Common myeloid progenitor, CD34-positive (primary cell): ENCODE measurements at regions not wholly inside any gene's neighbourhood (a gene's known extent, or its start where the extent isn't known, plus 50 kb on each side); places are given as distances from the start of the nearest gene placed in this dataset.
"Not testable (repeated sequence)": the region's sequence is repeated elsewhere in the genome, so short reads cannot be mapped to it uniquely, and the experiment has no call there.

Source experiments
- CTCF ChIA-PET: fragments of 350-600 bp; sonication (Branson Sonifier 250); formaldehyde crosslinking; loops from one replicate; lab custom pipeline; 2021; ENCODE audit warnings: antibody characterized with exemption; lab: Charles Lee
- POLR2A ChIA-PET: fragments of 350-600 bp; sonication (Branson Sonifier 250); formaldehyde crosslinking; loops from one replicate; lab custom pipeline; 2021; ENCODE audit warnings: antibody characterized with exemption; lab: Charles Lee
- DNase-seq, 3 donors: peaks; one replicate each; pipeline versions ENCODE4 v3.0.0 to v3.0.0-alpha.2; 2013
- H3K27ac ChIP-seq, 2 experiments: 1 replicate in 1 of 2; 2 replicates in 1 of 2; pipeline ENCODE4 v1.7.0; 2013; ENCODE audit warnings: inconsistent platforms in 2 of 2, low read length in 2 of 2, mild to moderate bottlenecking in 2 of 2, low read depth in 1 of 2, moderate library complexity in 1 of 2; ENCODE audit not compliant: severe bottlenecking in 2 of 2, insufficient read depth in 1 of 2, poor library complexity in 1 of 2
- H3K27me3 ChIP-seq, 5 experiments: replicated peaks in 2 of 5; 1 replicate in 3 of 5; 2 replicates in 2 of 5; pipeline versions ENCODE4 v1.6.1 to v1.7.0; 2013; ENCODE audit warnings: low read length in 4 of 5, mild to moderate bottlenecking in 2 of 5, moderate library complexity in 2 of 5, inconsistent platforms in 1 of 5; ENCODE audit not compliant: insufficient read depth in 5 of 5, control insufficient read depth in 4 of 5
- H3K36me3 ChIP-seq, 4 experiments: 1 replicate in 2 of 4; 2 replicates in 2 of 4; pipeline versions ENCODE4 v1.6.1 to v1.7.0; 2013; ENCODE audit warnings: low read length in 3 of 4, control low read depth in 1 of 4, mild to moderate bottlenecking in 1 of 4; ENCODE audit not compliant: control insufficient read depth in 4 of 4, insufficient read depth in 4 of 4
- H3K4me1 ChIP-seq, 4 experiments: 1 replicate in 3 of 4; 2 replicates in 1 of 4; pipeline versions ENCODE4 v1.6.1 to v1.7.1; 2013; ENCODE audit warnings: low read length in 3 of 4, mild to moderate bottlenecking in 3 of 4, control low read depth in 1 of 4, inconsistent platforms in 1 of 4, moderate library complexity in 1 of 4; ENCODE audit not compliant: control insufficient read depth in 4 of 4, insufficient read depth in 4 of 4; ENCODE audit errors: control extremely low read depth in 1 of 4
- H3K4me3 ChIP-seq, 7 experiments: 1 replicate in 4 of 7; 2 replicates in 3 of 7; pipeline versions ENCODE4 v1.5.1 to v1.7.0; 2013; ENCODE audit warnings: mild to moderate bottlenecking in 7 of 7, low read length in 6 of 7, moderate library complexity in 6 of 7, inconsistent platforms in 2 of 7, low read depth in 2 of 7, control low read depth in 1 of 7; ENCODE audit not compliant: insufficient read depth in 4 of 7, control insufficient read depth in 1 of 7; ENCODE audit errors: extremely low read depth in 1 of 7
- H3K9me3 ChIP-seq, 5 experiments: 1 replicate in 4 of 5; 2 replicates in 1 of 5; pipeline versions ENCODE4 v1.6.1 to v1.7.1; 2013; ENCODE audit warnings: low read length in 4 of 5, mild to moderate bottlenecking in 2 of 5, inconsistent platforms in 1 of 5, low read depth in 1 of 5, moderate library complexity in 1 of 5; ENCODE audit not compliant: control insufficient read depth in 4 of 5, insufficient read depth in 2 of 5; ENCODE audit errors: control extremely low read depth in 1 of 5
- WGBS: methylation state at CpG from one replicate; pipeline ENCODE4 v1.1.5; 2013; ENCODE audit not compliant: insufficient coverage; 5-methylcytosine and 5-hydroxymethylcytosine counted together

DNA sequence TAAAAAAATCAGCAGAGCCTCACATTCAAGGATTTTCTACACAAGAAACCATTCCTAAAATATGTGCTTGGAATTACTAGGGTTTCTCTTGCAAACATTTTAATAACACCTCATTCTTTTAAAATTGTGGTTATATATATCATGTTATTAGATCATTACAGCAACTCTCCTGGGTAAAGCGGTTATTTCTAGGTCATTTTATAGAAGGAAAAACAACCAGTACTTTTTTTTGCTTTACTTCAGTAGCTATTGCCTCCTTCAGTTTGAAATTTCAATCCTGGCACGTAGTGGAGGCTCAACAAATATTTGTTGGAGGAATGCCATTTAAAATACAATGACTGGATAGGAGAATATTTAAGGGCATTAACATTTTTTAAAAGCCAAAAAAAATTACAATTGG is 220.6 kb downstream of the CDRT15L2 start:
- no peak for DNase-seq
- H3K36me3 ChIP-seq: no peaks in the 10 kb centered on the region
- H3K27ac ChIP-seq: no peak overlapping the region
- no CpG with 5 or more reads among the region's 2 CpGs for WGBS
- H3K27me3 ChIP-seq: no peaks in the 10 kb centered on the region
- ChIA-PET CTCF (interaction anchor here (1.7 kb wide), 1 partner anchor 10 kb away, joined by 4 read pairs; no protein-coding TSS in a partner anchor), POLR2A (no interaction called here)
- H3K9me3 ChIP-seq: no peaks in the 10 kb centered on the region
- H3K4me3 ChIP-seq: no peak overlapping the region
- no peaks in the 10 kb centered on the region for H3K4me1 ChIP-seq

DNA sequence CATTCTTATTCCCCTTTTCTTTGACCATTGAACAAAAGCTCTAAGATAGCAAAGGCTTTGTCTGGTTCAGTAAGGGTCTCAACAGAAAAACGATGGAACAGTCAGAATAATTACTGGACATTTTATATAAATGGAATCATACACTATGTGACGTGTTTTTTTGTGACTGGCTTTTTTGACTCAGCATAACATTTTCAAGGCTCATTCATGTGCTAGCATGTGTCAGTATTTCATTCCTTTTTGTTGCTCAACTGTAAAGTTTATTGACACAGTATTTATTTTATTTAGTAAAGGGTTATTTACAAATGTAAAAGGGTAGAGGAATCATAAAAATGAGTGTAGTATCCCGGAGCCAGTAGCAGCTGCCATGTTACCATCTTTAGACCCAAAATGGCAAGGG is 226.2 kb downstream of the CDRT15L2 start:
- WGBS: 94% methylated on average over 2 of the region's 3 CpGs
- ChIA-PET POLR2A (no interaction called here), CTCF (interaction anchor here (1.0 kb wide), 1 partner anchor 14 kb away, joined by 3 read pairs; no protein-coding TSS in a partner anchor)
- no peaks in the 10 kb centered on the region for H3K36me3 ChIP-seq
- H3K27ac ChIP-seq: no peak overlapping the region
- no peaks in the 10 kb centered on the region for H3K27me3 ChIP-seq
- no peak overlapping the region for H3K4me3 ChIP-seq
- H3K9me3 ChIP-seq: peaks cover 0 to 3% (median 0%) of the 10 kb centered on the region in 5 experiments
- H3K4me1 ChIP-seq: no peaks in the 10 kb centered on the region
- no peak for DNase-seq

- CTCF ChIA-PET, H3K36me3 ChIP-seq, H3K4me3 ChIP-seq, POLR2A ChIA-PET, H3K4me1 ChIP-seq, H3K27me3 ChIP-seq, H3K9me3 ChIP-seq, DNase-seq, H3K27ac ChIP-seq: not testable (repeated sequence)
These were observed 228.0 kb downstream of the CDRT15L2 start for GRCh38 chr17:20807566-20807965.

- H3K27me3 ChIP-seq, H3K36me3 ChIP-seq, H3K9me3 ChIP-seq, H3K27ac ChIP-seq, H3K4me1 ChIP-seq, DNase-seq, POLR2A ChIA-PET, CTCF ChIA-PET, H3K4me3 ChIP-seq: not testable (repeated sequence)
- WGBS: 100% methylated on average over 1 of the region's 5 CpGs
These were observed 227.4 kb downstream of the USP22 start for GRCh38 chr17:20815410-20815809.

DNA sequence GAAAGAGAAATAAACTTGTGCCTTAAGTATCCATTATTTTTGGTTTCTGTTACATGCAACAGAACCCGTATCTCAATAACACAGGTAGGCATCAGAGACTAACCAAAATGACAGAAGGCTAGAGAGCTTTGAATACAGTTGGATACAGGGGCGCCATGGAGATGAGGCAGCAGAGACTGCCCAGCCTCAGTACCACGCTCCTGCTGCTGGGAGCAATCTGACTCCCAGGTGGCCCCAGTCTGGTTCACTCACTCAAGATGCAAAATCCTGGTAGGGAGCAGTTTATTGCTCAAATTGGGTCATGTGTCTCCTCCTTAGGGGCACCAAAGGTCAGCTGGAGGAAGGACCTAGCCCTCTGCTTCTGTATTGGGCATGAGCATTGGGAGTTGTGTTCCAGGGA is 218.9 kb downstream of the USP22 start:
- Histone ChIP-seq H3K27ac (no peak overlapping the region), H3K36me3 (no peaks in the 10 kb centered on the region), H3K4me1 (no peaks in the 10 kb centered on the region), H3K27me3 (no peaks in the 10 kb centered on the region), H3K4me3 (no peak overlapping the region), H3K9me3 (peaks cover 0 to 5% (median 0%) of the 10 kb centered on the region in 5 experiments)
- ChIA-PET POLR2A (no interaction called here), CTCF (no interaction called here)
- no peak for DNase-seq
- WGBS: 86% methylated on average over 1 of the region's 3 CpGs

GRCh38 chr17:20825539-20825938 is 217.3 kb downstream of the USP22 start:
- WGBS: 100% methylated on average over 3 of the region's 9 CpGs
- no peaks in the 10 kb centered on the region for H3K4me1 ChIP-seq
- DNase-seq: no peak
- no peak overlapping the region for H3K4me3 ChIP-seq
- CTCF ChIA-PET: interaction anchor here (0.9 kb wide), 1 partner anchor 62 kb away, joined by 3 read pairs; no protein-coding TSS in a partner anchor
- H3K27me3 ChIP-seq: no peaks in the 10 kb centered on the region
- POLR2A ChIA-PET: no interaction called here
- peaks cover 0 to 5% (median 0%) of the 10 kb centered on the region in 5 experiments for H3K9me3 ChIP-seq
- H3K36me3 ChIP-seq: no peaks in the 10 kb centered on the region
- H3K27ac ChIP-seq: no peak overlapping the region

DNA sequence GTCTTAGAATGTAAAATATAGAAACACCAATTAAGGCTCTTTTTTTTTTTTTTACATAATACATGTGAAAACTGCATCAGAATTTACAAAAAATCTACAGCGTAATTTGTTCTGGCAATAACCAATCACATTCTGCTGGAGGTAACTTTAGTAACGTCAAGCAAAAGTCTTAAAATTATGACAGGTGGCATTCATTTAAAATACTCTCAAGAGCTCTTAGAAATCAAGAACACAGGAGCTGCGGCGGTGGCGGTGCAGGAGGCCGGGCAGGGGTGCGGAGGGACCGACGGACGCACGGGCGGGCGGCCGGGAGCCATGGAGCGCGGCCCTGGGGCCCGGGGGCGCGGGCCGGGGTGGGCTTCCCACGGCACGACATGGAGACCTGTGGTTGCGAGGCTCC is 202.4 kb downstream of the USP22 start:
- CTCF ChIA-PET, H3K27me3 ChIP-seq, H3K4me1 ChIP-seq, H3K9me3 ChIP-seq, H3K36me3 ChIP-seq, POLR2A ChIA-PET: not testable (repeated sequence)
- Histone ChIP-seq H3K4me3 (peak overlapping the region in 3 of 7 experiments; percentile 11 to 70 (median 55)), H3K27ac (peak overlapping the region in 1 of 2 experiments; percentile 25)
- no CpG with 5 or more reads among the region's 23 CpGs for WGBS
- DNase-seq: peak; percentile 7 to 57 (median 48)
